Urinary bladder (tissue), 3 donors: ENCODE measurements at regions not wholly inside any gene's neighbourhood (a gene's known extent, or its start where the extent isn't known, plus 50 kb on each side); places are given as distances from the start of the nearest gene placed in this dataset.
"Not testable (repeated sequence)": the region's sequence is repeated elsewhere in the genome, so short reads cannot be mapped to it uniquely, and the experiment has no call there.

ENCODE experiments used
- DNase-seq: peaks from one replicate; pipeline ENCODE4 v3.0.0-alpha.2; 2015; ENCODE audit errors: extremely low spot score
- H3K27ac ChIP-seq: one replicate; pipeline ENCODE4 v1.5.1; 2013; ENCODE audit warnings: low read depth, mild to moderate bottlenecking, moderate library complexity
- H3K36me3 ChIP-seq: one replicate; pipeline ENCODE4 v1.6.1; 2013; ENCODE audit warnings: mild to moderate bottlenecking, moderate library complexity; ENCODE audit not compliant: insufficient read depth
- H3K4me1 ChIP-seq: one replicate; pipeline ENCODE4 v1.6.1; 2013; ENCODE audit warnings: mild to moderate bottlenecking, moderate library complexity; ENCODE audit not compliant: insufficient read depth
- H3K4me3 ChIP-seq: one replicate; pipeline ENCODE4 v1.5.1; 2013; ENCODE audit warnings: low read depth, low read length
- WGBS: extraction: QIAGEN DNeasy Blood & Tissue Kit; methylation state at CpG from one replicate; pipeline ENCODE4 v1.1.7; 2013; 5-methylcytosine and 5-hydroxymethylcytosine counted together
- donor health status: healthy with polysubstance abuse.
- donor health status: healthy.

DNA sequence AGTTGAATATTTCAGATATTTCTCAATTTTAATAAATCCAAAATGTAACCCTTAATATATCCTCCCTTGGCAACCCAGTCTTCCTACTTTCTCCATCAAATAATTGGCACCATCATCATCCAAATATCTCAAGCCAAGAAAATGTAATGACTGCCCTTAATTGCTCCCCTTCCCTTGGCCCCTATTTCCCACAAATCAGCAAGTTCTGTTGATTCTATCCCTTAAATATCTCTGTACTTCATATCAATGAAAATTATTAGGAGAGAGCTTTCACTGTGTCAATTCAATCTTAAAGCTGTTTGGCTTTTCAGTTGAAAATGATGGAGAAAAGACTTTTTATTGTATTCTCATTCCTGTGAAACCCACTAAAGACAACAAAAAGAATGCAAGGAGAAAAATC is 349.8 kb downstream of the HINT1 start:
- Histone ChIP-seq H3K27ac (no peak overlapping the region), H3K4me1 (no peaks in the 10 kb centered on the region), H3K36me3 (no peaks in the 10 kb centered on the region), H3K4me3 (no peak overlapping the region)
- DNase-seq: no peak

DNA sequence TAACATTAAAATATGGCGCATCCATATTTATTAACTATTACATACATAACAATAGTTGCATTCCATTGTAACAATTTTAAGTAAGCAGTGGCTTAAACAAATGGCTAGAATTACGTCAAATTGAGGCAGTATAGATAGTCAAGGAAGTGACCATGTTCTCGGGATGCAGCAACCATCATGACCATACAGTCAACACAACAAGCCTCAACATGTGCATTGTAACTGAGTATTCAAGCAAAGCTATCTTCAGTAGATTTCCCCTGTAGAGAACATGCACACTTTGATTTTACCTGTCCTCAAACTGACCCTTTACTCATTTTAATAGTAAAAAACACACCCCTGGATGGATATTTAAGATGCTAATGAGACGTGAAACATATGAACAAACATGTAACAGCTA is 356.4 kb downstream of the HINT1 start:
- Histone ChIP-seq H3K27ac (no peak overlapping the region), H3K36me3 (no peaks in the 10 kb centered on the region), H3K4me3 (no peak overlapping the region), H3K4me1 (no peaks in the 10 kb centered on the region)
- DNase-seq: no peak
- 87% methylated on average over 4 of the region's 4 CpGs for WGBS

DNA sequence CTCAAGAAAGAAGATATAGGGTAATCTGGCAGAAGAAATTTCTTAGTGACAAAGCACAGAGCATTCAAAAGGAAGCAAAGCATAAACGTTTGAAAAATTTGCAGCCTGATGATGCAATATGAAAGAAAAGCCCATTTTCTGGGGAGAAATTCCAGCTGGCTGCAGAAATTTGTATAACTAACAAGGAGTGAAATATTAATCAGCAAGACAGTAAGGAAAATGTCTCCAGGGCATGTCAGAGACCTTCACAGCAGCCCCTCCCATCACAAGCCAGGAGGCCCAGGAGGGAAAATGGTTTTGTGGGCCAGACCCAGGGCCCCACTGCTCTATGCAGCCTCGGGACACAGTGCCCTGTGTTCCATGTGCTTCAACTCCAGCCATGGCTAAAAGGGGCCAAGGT is 359.4 kb downstream of the HINT1 start:
- Histone ChIP-seq H3K4me1 (no peaks in the 10 kb centered on the region), H3K27ac (no peak overlapping the region), H3K36me3 (no peaks in the 10 kb centered on the region), H3K4me3 (no peak overlapping the region)
- 35% methylated on average over 2 of the region's 2 CpGs for WGBS
- DNase-seq: no peak

DNA sequence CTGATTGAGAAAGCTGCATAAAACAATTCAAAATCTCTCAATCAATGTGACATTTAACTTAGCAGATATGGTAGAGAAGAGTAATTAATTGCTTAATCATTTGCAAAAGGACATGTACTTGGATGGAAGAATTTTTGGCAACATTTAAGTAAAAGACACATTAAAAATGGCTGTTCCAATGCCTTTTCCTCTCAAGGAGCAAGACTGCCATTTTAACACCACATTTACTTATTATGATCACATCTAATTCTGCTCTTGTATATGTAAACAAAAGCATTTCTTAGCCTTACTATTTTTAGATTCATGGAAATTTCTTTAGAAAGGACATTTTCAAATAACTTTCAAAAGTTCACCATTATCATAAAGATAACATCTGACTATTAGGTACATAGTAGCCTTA is 360.0 kb downstream of the HINT1 start:
- Histone ChIP-seq H3K4me1 (no peaks in the 10 kb centered on the region), H3K36me3 (no peaks in the 10 kb centered on the region), H3K27ac (no peak overlapping the region), H3K4me3 (no peak overlapping the region)
- no peak for DNase-seq

DNA sequence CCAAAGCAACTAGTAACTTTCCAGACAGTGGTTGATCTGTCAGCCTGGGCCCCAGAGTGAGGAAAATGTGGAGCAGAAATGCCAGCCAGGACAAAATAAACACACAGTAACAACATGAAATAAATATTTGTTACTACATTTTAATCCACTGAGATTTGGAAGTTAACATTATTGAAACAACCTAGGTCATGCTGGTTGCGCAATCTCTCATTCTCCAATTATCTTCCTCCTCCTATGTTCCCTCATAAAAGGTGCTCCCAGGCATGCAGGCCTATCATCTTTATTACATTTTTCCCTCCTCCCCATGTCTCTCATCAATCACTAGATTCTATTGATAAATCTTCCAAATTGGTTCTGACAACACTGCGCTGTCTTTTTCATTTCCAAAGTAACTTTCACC is 363.1 kb downstream of the HINT1 start:
- H3K4me1 ChIP-seq: no peaks in the 10 kb centered on the region
- 99% methylated on average over 2 of the region's 2 CpGs for WGBS
- no peak overlapping the region for H3K27ac ChIP-seq
- no peak overlapping the region for H3K4me3 ChIP-seq
- H3K36me3 ChIP-seq: no peaks in the 10 kb centered on the region
- DNase-seq: no peak

DNA sequence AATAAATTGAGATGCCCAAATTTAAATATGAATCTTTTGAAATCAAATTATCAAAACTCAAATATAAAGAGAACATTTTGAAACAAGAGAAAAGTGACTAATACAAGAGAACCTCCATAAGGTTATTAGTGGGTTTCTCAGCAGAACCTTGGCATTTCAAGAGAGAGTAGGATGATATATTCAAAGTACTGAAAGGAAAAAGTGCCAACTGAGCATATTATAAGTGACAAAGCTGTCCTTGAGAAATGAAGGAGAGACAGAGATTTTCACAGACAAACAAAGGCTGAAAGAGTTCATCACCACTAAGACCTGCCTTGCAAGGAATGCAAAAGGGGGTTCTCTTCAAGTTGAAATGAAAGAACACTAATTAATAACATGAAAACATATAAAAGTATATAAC is 366.0 kb downstream of the HINT1 start:
- no peak overlapping the region for H3K27ac ChIP-seq
- DNase-seq: no peak
- H3K4me1 ChIP-seq: no peaks in the 10 kb centered on the region
- H3K4me3 ChIP-seq: no peak overlapping the region
- no peaks in the 10 kb centered on the region for H3K36me3 ChIP-seq

DNA sequence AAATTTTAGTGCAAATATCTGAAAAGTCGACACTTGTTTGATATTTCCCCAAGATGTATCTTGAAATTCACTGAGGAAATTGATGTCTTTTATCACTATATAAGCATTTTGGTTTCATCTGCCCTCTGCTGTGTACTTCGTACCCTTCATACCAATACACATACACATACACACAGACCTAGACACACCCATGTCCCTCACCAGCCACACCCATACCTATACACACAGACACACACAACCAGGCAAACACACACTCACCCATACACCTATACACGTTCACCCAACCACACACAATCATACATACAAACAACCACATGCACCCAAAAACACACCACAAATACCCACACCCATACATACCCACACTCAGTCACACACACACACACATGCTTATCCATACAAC is 367.8 kb downstream of the HINT1 start:
- no peaks in the 10 kb centered on the region for H3K4me1 ChIP-seq
- H3K27ac ChIP-seq: no peak overlapping the region
- H3K4me3 ChIP-seq: no peak overlapping the region
- 87% methylated on average over 3 of the region's 3 CpGs for WGBS
- no peaks in the 10 kb centered on the region for H3K36me3 ChIP-seq
- DNase-seq: no peak

DNA sequence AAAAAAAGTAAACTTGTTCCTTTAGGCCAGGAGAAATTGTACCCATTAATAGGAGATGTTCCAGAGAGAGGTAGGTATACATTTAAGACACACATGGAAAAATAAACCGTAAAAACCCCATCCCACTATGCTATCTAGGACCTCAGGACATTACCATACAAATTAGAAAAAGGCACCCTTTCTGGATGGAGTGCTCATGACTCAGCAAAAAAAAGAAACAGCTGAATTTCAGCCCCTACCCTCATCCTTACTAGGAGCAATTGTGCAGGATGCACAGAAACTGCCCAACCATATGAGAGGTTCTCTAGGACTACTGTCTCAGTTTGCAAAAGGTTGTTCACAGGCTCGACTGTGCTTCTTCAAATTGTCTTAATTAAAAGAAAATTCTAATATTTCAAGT is 368.2 kb downstream of the HINT1 start:
- Histone ChIP-seq H3K36me3 (no peaks in the 10 kb centered on the region), H3K27ac (no peak overlapping the region), H3K4me1 (no peaks in the 10 kb centered on the region), H3K4me3 (no peak overlapping the region)
- 78% methylated on average over 2 of the region's 2 CpGs for WGBS
- no peak for DNase-seq

DNA sequence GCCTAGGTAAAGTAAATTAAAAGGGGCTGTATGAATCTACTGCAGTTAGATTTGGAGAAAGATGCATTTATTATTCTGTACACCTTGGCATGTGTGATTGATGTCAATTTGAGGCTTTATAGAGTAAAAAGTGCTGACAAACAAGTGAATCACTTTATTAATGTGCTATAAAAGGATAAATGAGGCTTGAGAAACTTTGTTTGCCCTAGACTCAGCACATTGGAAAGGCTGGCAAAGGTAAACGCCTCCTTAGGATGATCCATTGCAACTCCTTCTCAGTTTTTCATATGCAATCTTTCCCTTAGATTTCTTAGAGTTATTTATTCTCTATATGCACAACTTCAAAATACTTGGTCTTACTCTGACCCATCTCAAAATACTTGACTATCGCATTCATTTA is 369.0 kb downstream of the HINT1 start:
- no peak overlapping the region for H3K4me3 ChIP-seq
- no peak for DNase-seq
- H3K27ac ChIP-seq: no peak overlapping the region
- 71% methylated on average over 2 of the region's 2 CpGs for WGBS
- H3K36me3 ChIP-seq: no peaks in the 10 kb centered on the region
- no peaks in the 10 kb centered on the region for H3K4me1 ChIP-seq

DNA sequence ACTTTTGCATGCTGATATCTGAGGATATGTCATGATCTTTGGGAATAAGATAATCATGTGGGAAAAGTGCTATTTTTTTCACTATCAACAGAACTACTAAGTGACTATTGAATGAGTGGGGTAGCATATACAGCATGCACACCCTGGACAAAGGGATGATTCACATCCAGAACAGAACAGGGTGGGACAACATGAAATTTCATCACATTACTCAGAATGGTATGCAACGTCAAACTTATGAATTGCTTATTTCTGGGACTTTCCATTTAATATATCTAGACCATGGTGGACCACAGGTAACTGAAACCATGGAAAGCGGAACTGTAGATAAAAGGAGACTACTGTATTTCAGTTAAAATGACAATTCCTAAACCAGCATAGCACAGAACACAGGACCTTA is 370.0 kb downstream of the HINT1 start:
- DNase-seq: no peak
- WGBS: 88% methylated on average over 2 of the region's 2 CpGs
- H3K36me3 ChIP-seq: no peaks in the 10 kb centered on the region
- H3K4me1 ChIP-seq: no peaks in the 10 kb centered on the region
- no peak overlapping the region for H3K27ac ChIP-seq
- no peak overlapping the region for H3K4me3 ChIP-seq

DNA sequence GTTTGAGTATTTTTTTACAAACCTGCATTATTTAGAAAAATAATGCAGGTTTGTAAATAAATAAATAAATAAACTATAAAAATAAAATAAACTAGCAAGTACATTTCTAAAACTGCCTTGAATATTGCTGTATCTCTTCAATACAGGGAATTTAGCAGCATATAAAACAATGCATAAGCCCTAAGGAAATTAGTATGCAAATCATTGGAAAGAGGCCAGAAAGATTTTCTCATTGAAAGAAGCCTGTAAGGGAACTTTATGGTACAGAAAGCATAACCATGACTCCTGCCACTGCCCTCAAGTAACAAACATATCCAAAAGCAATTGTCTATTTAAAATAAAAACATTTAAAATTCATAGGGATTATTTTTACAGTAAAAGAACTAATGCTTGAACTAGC is 387.3 kb downstream of the HINT1 start:
- Histone ChIP-seq H3K27ac (no peak overlapping the region), H3K36me3 (no peaks in the 10 kb centered on the region), H3K4me3 (no peak overlapping the region), H3K4me1 (no peaks in the 10 kb centered on the region)
- no peak for DNase-seq

DNA sequence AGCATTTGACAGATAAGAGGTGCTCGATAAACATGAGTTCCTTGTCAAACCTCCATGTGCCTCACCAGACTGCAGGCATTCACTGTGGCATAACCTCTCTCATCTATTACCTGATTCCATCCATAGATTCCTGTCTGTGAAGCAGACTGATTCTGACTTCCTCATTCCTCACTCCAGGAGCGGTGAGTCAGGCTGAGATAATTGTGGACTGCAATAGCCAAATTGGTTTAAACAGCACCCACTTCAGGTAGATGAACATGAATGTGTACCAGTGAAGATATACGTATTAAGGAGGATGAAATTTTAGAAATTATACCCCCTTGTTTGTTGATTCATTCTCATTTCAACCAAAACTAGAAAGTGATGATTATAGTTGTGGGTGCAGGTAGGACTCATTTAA is 391.2 kb downstream of the HINT1 start:
- DNase-seq: no peak
- Histone ChIP-seq H3K36me3 (no peaks in the 10 kb centered on the region), H3K4me1 (no peaks in the 10 kb centered on the region), H3K27ac (no peak overlapping the region), H3K4me3 (no peak overlapping the region)
- 83% methylated on average over 3 of the region's 3 CpGs for WGBS

DNA sequence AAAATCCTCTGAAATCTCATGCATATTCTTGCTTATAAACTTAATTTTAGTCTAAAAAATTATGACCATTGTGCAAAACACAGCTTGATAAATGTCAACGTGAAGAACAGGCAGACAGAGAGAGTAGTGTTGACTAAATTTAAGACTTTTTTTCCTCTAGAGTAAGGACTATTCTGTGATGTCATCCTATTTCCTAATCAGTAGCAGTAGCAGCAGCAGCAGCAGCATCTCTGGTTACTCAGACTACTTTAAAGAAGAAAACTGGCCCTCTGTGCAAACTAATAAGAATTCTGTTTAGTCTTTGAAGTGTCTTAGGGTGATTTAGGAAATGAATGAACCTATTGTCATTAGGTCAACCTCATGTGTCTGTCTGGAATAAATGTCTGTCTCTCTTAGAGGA is 403.0 kb downstream of the HINT1 start:
- H3K36me3 ChIP-seq: no peaks in the 10 kb centered on the region
- 61% methylated on average over 1 of the region's 1 CpG for WGBS
- no peak overlapping the region for H3K27ac ChIP-seq
- no peak for DNase-seq
- H3K4me3 ChIP-seq: no peak overlapping the region
- no peaks in the 10 kb centered on the region for H3K4me1 ChIP-seq

DNA sequence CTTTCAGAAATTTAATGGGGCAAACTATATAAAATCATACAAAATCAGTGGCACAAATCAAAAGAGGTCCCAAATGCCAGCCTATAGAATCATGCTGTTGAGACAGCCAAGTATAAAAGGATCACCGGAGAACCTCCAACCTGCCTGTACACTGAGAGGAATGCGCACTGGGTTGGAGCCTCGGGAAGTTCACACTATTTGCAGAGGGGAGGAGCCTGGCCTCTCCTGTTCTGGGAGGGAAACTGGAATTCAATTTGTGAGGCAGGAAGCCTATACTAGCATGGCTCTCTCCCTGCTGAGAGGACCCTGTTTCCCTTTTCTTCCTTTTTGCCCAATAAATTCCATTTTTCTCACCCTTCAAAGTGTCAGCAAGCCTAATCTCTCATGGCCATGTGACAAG is 406.0 kb downstream of the HINT1 start:
- H3K36me3 ChIP-seq: no peaks in the 10 kb centered on the region
- no peaks in the 10 kb centered on the region for H3K4me1 ChIP-seq
- no peak overlapping the region for H3K27ac ChIP-seq
- DNase-seq: no peak
- no peak overlapping the region for H3K4me3 ChIP-seq
- WGBS: 44% methylated on average over 3 of the region's 3 CpGs

DNA sequence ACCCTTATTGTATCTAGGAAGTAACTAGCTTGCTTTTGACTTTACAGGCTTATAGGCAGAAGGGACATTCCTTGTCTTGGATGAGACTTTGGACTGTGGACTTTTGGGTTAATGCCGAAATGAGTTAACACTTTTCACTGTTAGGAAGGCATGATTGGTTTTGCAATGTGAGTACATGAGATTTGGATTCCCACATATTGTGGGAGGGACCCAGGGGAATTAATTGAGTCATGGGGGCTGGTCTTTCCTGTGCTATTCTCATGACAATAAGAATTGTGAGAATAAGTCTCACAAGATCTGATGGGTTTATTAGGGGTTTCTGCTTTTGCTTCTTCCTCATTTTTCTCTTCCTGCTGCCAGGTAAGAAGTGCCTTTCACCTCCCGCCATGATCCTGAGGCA is 417.5 kb downstream of the HINT1 start:
- DNase-seq: no peak
- Histone ChIP-seq H3K27ac (no peak overlapping the region), H3K4me3 (no peak overlapping the region), H3K4me1 (no peaks in the 10 kb centered on the region), H3K36me3 (no peaks in the 10 kb centered on the region)
- 93% methylated on average over 2 of the region's 2 CpGs for whole genome bisulfite sequencing

DNA sequence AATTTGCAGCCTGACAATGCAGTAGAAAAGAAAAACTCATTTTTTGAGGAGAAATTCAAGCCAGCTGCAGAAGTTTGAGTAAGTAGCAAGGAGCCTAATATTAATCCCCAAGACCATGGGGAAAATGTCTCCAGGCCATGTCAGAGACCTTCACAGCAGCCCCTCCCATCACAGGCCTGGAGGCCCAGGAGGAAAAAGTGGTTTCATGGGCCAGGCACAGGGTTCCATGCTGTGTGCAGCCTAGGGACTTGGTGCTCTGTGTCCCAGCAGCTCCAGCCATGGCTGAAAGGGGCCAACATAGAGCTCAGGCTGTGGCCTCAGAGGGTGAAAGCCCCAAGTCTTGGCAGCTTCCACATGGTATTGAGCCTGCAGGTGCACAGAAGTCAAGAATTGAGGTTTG is 418.4 kb downstream of the HINT1 start:
- H3K4me1 ChIP-seq, H3K27ac ChIP-seq, DNase-seq, H3K36me3 ChIP-seq, H3K4me3 ChIP-seq: not testable (repeated sequence)
